Neutrophil (primary cell): ENCODE measurements at regions not wholly inside any gene's neighbourhood (a gene's known extent, or its start where the extent isn't known, plus 50 kb on each side); places are given as distances from the start of the nearest gene placed in this dataset.

Experiments
- H3K27ac ChIP-seq: fragments of 200-600 bp; sonication (generic); 2 replicates; pipeline ENCODE4 v1.5.1; 2016; ENCODE audit warnings: mild to moderate bottlenecking, moderate library complexity
- H3K27me3 ChIP-seq: fragments of 200-600 bp; sonication (generic); 2 replicates; pipeline ENCODE4 v1.6.0; 2016; ENCODE audit warnings: mild to moderate bottlenecking
- H3K36me3 ChIP-seq: fragments of 200-600 bp; sonication (generic); 2 replicates; pipeline ENCODE4 v1.5.1; 2017
- H3K4me1 ChIP-seq, 2 experiments: fragments of 200-600 bp in 1 of 2; sonication (generic) in 1 of 2; 1 replicate in 1 of 2; 2 replicates in 1 of 2; pipeline versions ENCODE4 v1.5.1 to v1.6.1; 2013 to 2016; ENCODE audit warnings: low read depth in 1 of 2, low read length in 1 of 2, mild to moderate bottlenecking in 1 of 2, moderate library complexity in 1 of 2; ENCODE audit not compliant: control insufficient read depth in 1 of 2, insufficient read depth in 1 of 2
- H3K4me3 ChIP-seq, 2 experiments: fragments of 200-600 bp in 1 of 2; sonication (generic) in 1 of 2; 1 replicate in 1 of 2; 2 replicates in 1 of 2; pipeline ENCODE4 v1.5.1; 2013 to 2016; ENCODE audit warnings: low read depth in 1 of 2, low read length in 1 of 2, mild to moderate bottlenecking in 1 of 2, moderate library complexity in 1 of 2
- H3K9me3 ChIP-seq: fragments of 200-600 bp; sonication (generic); 2 replicates; pipeline ENCODE4 v1.5.1; 2016
- TF ChIP-seq, protein P1 (sequence below): fragments of 200-600 bp; sonication (generic); IDR thresholded peaks from 2 replicates; pipeline ENCODE4 v1.5.1; 2016; ENCODE audit warnings: antibody characterized with exemption

DNA sequence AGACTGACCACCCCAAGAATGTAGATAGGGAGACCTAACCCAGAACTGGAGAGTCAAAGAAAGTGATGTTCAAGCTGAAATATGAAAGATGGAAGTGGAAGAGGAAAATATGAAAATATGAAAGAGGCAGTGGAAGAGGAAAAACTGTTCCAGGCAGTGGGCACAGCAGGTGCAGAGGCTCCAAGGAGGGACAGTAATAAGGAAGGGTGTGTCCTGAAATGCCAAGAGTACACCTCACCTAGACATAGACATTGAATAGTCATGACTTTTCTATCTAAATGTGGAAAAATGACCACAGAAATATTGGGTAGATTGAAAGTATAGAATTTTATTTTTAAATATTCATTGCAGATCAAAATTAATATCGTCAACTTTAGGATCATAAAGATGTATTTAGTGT, 161.7 kb upstream of the USP24 start:
- H3K36me3 ChIP-seq, result no peaks in the 10 kb centered on the region

DNA sequence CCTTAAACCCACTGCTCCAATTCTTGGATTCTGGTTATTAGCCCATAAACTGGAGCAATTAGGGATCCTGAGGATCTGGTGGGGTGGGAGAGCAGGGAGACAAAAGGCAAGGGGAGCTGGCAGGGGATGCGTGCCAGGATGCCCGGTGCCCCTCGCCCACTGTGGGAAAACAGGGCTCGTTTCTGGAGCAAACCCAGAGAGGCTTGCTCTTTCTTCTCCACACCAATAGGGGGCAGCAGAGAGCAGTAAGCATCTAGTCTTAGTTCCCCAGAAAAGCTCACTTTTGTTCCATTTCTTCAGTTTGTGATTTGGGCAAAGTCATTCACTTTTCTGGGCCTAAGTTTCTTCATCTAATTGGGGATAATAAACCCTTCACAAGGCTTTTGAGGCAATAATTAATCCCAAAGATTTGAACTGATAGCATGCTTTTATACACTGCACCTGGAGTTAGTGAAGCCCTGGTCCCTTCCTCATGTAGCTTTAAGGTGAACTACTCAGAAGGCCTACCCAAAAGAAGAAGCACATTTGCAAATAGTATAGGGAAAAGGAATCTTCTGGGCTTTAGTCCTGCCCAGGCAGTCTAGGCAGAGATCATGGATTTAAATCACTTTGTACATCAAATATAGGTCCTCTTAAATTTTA, 160.6 kb upstream of the USP24 start:
- TF ChIP-seq, protein P1, sequence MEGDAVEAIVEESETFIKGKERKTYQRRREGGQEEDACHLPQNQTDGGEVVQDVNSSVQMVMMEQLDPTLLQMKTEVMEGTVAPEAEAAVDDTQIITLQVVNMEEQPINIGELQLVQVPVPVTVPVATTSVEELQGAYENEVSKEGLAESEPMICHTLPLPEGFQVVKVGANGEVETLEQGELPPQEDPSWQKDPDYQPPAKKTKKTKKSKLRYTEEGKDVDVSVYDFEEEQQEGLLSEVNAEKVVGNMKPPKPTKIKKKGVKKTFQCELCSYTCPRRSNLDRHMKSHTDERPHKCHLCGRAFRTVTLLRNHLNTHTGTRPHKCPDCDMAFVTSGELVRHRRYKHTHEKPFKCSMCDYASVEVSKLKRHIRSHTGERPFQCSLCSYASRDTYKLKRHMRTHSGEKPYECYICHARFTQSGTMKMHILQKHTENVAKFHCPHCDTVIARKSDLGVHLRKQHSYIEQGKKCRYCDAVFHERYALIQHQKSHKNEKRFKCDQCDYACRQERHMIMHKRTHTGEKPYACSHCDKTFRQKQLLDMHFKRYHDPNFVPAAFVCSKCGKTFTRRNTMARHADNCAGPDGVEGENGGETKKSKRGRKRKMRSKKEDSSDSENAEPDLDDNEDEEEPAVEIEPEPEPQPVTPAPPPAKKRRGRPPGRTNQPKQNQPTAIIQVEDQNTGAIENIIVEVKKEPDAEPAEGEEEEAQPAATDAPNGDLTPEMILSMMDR, result peak; percentile 78
- no peak overlapping the region for H3K4me3 ChIP-seq
- H3K36me3 ChIP-seq, result no peaks in the 10 kb centered on the region
- no peaks in the 10 kb centered on the region for H3K4me1 ChIP-seq
- no peaks in the 10 kb centered on the region for H3K27me3 ChIP-seq
- no peaks in the 10 kb centered on the region for H3K9me3 ChIP-seq
- H3K27ac ChIP-seq, result no peak overlapping the region

More for the DNA sequence above, 161.7 kb upstream of the USP24 start:
- no peaks in the 10 kb centered on the region for H3K27me3 ChIP-seq
- H3K9me3 ChIP-seq, result no peaks in the 10 kb centered on the region
- H3K27ac ChIP-seq, result no peak overlapping the region
- TF ChIP-seq, protein P1, result no peak
- H3K4me3 ChIP-seq, result no peak overlapping the region
- no peaks in the 10 kb centered on the region for H3K4me1 ChIP-seq

DNA sequence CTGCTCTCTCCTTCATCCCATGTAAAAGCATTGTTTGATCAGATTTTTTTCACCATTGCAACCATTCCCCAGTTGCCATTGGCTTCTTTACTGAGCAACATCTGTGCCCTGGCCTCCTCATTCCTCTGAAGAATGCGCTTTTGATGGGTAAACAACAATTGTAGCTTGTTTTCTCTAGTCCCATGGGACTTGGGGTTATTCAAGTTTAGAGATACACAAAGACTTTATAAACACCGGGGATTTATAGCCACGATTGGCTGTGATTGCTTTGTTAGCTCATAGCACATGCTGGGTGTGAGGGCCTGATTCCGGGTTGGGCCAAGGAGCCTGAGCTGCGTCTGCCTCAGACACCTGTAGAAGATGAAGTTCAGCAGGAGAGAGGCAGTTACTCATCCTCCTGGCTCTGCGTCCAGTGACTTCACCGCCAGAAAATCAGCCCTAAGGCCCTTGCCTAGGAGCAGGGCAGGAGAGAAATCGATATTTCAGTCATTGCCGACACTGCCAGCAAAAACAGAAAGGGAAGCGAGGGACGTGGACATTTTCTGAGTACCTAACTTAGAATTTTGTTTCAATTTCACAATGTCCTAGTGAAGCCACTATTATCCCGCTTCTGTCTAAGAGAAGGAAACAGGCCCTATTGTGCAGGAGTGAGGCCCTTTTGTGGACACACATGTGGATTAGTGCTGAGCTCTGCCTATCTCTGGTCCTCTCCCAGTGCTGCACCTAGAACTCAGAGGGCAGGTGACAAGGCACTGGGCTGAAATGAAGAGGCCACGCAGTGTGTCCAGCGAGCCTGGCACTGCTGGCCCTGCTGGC, 159.8 kb upstream of the USP24 start:
- TF ChIP-seq, protein P1, result no peak
- H3K36me3 ChIP-seq, result no peaks in the 10 kb centered on the region
- no peak overlapping the region for H3K27ac ChIP-seq
- no peaks in the 10 kb centered on the region for H3K4me1 ChIP-seq
- H3K27me3 ChIP-seq, result no peaks in the 10 kb centered on the region
- H3K4me3 ChIP-seq, result no peak overlapping the region
- H3K9me3 ChIP-seq, result no peaks in the 10 kb centered on the region

DNA sequence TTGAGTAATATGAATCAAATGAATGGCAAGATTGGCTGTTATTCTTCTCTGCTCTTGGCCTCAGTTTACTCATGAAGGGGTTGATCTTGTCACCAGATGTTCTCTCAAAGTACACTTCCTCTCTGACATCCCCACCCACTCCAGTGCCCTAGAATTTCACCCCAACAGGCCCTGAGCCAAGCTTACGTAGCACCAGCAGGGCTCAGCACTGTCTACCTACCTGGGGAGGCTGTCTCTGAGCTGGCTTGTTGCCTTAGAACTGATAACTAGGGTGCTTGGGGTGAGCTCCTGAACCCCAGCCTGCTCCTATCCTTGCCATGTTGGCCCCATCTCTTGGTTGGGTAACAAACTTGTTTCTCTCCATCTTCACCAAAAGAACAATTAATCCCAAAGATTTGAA, 159.1 kb upstream of the USP24 start:
- no peaks in the 10 kb centered on the region for H3K4me1 ChIP-seq

GRCh38 chr1:55369474-55369873, 154.3 kb upstream of the USP24 start:
- H3K27me3 ChIP-seq, result no peaks in the 10 kb centered on the region
- H3K9me3 ChIP-seq, result no peaks in the 10 kb centered on the region
- TF ChIP-seq, protein P1, result no peak
- no peak overlapping the region for H3K4me3 ChIP-seq
- H3K4me1 ChIP-seq, result no peaks in the 10 kb centered on the region
- no peaks in the 10 kb centered on the region for H3K36me3 ChIP-seq
- no peak overlapping the region for H3K27ac ChIP-seq

More for the DNA sequence above, 159.1 kb upstream of the USP24 start:
- no peak overlapping the region for H3K27ac ChIP-seq
- H3K4me3 ChIP-seq, result no peak overlapping the region
- no peaks in the 10 kb centered on the region for H3K27me3 ChIP-seq
- TF ChIP-seq, protein P1, result no peak
- H3K9me3 ChIP-seq, result no peaks in the 10 kb centered on the region
- no peaks in the 10 kb centered on the region for H3K36me3 ChIP-seq
